Activated CD8-positive, alpha-beta T cell treated with anti-CD3 and anti-CD28 coated beads for 36 hours (primary cell): ENCODE measurements at regions not wholly inside any gene's neighbourhood (a gene's known extent, or its start where the extent isn't known, plus 50 kb on each side); places are given as distances from the start of the nearest gene placed in this dataset.

Source experiments
- ATAC-seq: fragments of 200-7000 bp; cut with Tn5 transposase; one replicate; pipeline ENCODE4 v1.10.0; 2021; ENCODE audit warnings: mild to moderate bottlenecking, moderate library complexity
- CTCF ChIA-PET: fragments of 350-600 bp; sonication (Branson Sonifier 250); formaldehyde crosslinking; loops from one replicate; lab custom pipeline; 2021; ENCODE audit warnings: antibody characterized with exemption; lab: Charles Lee
- POLR2A ChIA-PET: fragments of 350-600 bp; sonication (Branson Sonifier 250); formaldehyde crosslinking; loops from one replicate; lab custom pipeline; 2021; ENCODE audit warnings: antibody characterized with exemption; lab: Charles Lee
- DNase-seq: peaks from one replicate; pipeline ENCODE4 v3.0.0-alpha.2; 2020
- H3K27ac Mint-ChIP-seq: one replicate; pipeline ENCODE4 v1.8.0; 2021; ENCODE audit warnings: mild to moderate bottlenecking, mixed read lengths
- H3K27me3 Mint-ChIP-seq: one replicate; pipeline ENCODE4 v1.8.0; 2021; ENCODE audit warnings: mixed read lengths
- H3K36me3 Mint-ChIP-seq: one replicate; pipeline ENCODE4 v1.8.0; 2021; ENCODE audit warnings: low read depth, mixed read lengths
- H3K4me1 Mint-ChIP-seq: one replicate; pipeline ENCODE4 v1.8.0; 2021; ENCODE audit warnings: low read depth, mixed read lengths
- H3K4me3 Mint-ChIP-seq: one replicate; pipeline ENCODE4 v1.8.0; 2021; ENCODE audit warnings: mild to moderate bottlenecking, moderate library complexity, mixed read lengths
- H3K9me3 Mint-ChIP-seq: one replicate; pipeline ENCODE4 v1.8.0; 2021; ENCODE audit warnings: mixed read lengths
- intact Hi-C: fragments of 100-400 bp; cut with micrococcal nuclease; formaldehyde crosslinking; loops from one replicate; pipeline ENCODE4 v1.10.0; 2022
- TF ChIP-seq, protein P1 (sequence below): fragments of 200-600 bp; IDR thresholded peaks from one replicate; pipeline ENCODE4 v1.8.0; 2022; ENCODE audit warnings: antibody characterized with exemption, mild to moderate bottlenecking

DNA sequence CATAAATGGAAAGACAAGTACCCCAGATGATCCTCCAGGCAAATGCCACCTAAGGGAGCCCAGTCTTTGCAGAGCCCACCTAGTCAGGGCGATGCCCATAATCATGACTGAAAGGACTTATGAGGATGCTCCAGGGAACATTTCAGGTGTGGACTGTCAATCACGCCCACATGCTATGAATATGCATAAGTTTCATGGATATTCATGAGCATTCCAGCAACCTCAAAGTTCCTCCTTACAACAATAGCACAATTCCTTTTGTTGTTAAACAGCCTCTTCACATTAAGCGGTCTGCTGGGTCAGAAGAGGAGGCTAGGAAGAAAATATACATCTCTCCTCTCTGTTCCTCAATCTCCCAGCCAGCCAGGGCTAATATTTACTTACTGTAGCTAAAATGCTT is 161.6 kb downstream of the C5orf15 start:
- intact Hi-C loops = no loop called here
- H3K27ac Mint-ChIP-seq = no peak overlapping the region
- POLR2A ChIA-PET = interaction anchor here (0.8 kb wide), 1 partner anchor 14 kb away, joined by 3 read pairs; no protein-coding TSS in a partner anchor

DNA sequence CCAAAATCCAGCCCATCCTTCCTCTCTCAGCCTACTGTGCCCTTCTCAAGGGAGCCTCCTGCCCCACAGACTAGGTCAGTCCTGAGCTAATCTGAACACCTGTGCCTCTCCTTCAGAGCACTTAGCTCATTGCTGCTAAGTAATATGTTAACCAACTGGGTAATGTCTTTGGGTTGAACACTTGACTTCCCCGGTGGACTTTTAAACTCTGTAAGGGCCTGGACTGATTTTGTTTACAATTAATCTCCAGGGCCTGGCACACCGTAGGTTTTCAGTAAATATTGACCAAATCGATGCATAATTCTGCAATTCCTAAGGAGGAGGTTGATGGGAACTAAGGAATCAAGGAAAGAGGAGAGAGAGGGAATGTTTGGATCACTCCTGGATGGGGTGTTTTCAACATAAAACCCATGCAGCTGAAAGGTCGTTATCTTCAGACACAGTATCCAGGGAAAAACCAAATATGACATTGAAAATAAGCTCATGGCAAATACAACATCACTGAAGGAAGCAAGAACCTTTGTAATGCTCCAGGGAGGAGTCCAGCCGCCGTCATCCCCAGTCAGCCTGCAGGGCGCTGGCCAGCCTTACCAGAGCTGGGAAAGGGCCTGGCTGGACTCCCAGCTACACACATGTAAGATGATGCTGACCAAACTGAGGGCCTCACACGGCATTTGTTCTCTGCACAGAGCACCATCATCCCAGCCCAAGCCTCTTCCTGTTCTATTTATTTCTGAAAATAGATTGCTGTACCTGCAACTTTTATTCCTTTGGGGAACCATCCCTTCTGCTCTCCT is 166.3 kb downstream of the C5orf15 start:
- TF ChIP-seq, protein P1, sequence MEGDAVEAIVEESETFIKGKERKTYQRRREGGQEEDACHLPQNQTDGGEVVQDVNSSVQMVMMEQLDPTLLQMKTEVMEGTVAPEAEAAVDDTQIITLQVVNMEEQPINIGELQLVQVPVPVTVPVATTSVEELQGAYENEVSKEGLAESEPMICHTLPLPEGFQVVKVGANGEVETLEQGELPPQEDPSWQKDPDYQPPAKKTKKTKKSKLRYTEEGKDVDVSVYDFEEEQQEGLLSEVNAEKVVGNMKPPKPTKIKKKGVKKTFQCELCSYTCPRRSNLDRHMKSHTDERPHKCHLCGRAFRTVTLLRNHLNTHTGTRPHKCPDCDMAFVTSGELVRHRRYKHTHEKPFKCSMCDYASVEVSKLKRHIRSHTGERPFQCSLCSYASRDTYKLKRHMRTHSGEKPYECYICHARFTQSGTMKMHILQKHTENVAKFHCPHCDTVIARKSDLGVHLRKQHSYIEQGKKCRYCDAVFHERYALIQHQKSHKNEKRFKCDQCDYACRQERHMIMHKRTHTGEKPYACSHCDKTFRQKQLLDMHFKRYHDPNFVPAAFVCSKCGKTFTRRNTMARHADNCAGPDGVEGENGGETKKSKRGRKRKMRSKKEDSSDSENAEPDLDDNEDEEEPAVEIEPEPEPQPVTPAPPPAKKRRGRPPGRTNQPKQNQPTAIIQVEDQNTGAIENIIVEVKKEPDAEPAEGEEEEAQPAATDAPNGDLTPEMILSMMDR = no peak
- H3K36me3 Mint-ChIP-seq = no peaks in the 10 kb centered on the region
- DNase-seq (no peak), ATAC-seq (no peak)
- ChIA-PET POLR2A (no interaction called here), CTCF (interaction anchor here (1.1 kb wide), 1 partner anchor 67 kb away, joined by 4 read pairs; no protein-coding TSS in a partner anchor)
- peaks cover 6% of the 10 kb centered on the region for H3K27me3 Mint-ChIP-seq
- H3K27ac Mint-ChIP-seq = no peak overlapping the region
- no peaks in the 10 kb centered on the region for H3K9me3 Mint-ChIP-seq
- intact Hi-C loops = no loop called here
- no peaks in the 10 kb centered on the region for H3K4me1 Mint-ChIP-seq
- no peak overlapping the region for H3K4me3 Mint-ChIP-seq

More for the DNA sequence above, 161.6 kb downstream of the C5orf15 start:
- CTCF ChIA-PET = no interaction called here
- no peak for ATAC-seq
- no peak for DNase-seq
- peaks cover under 1% of the 10 kb centered on the region for H3K27me3 Mint-ChIP-seq
- TF ChIP-seq, protein P1 = no peak
- no peaks in the 10 kb centered on the region for H3K4me1 Mint-ChIP-seq
- no peaks in the 10 kb centered on the region for H3K9me3 Mint-ChIP-seq
- H3K36me3 Mint-ChIP-seq = no peaks in the 10 kb centered on the region
- H3K4me3 Mint-ChIP-seq = no peak overlapping the region

DNA sequence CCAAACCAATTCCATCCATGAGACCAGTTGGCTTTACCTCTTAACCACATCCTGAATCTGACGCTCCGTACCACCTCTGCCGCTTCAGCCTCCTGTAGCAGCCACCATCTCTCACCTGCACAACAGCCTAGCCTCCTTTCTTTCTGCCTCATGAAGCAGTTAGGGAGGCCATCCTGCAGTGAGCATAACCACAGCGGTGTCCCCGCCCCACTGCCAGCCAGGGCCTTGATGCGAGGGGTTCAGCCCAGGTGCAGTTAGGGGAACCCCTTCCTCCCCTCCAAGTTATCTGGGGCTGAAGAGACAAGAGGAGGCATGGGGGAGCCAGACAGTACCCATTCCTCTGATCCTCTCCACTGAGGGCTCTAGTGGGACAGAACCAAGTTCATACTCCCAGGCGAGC is 167.0 kb downstream of the C5orf15 start:
- POLR2A ChIA-PET = no interaction called here
- intact Hi-C loops = no loop called here
- Mint-ChIP-seq H3K27me3 (peaks cover 6% of the 10 kb centered on the region), H3K4me1 (no peaks in the 10 kb centered on the region), H3K27ac (no peak overlapping the region), H3K36me3 (no peaks in the 10 kb centered on the region), H3K9me3 (no peaks in the 10 kb centered on the region), H3K4me3 (no peak overlapping the region)
- TF ChIP-seq, protein P1 = no peak
- ATAC-seq (no peak), DNase-seq (no peak)
- CTCF ChIA-PET = interaction anchor here (1.1 kb wide), 1 partner anchor 67 kb away, joined by 4 read pairs; no protein-coding TSS in a partner anchor

DNA sequence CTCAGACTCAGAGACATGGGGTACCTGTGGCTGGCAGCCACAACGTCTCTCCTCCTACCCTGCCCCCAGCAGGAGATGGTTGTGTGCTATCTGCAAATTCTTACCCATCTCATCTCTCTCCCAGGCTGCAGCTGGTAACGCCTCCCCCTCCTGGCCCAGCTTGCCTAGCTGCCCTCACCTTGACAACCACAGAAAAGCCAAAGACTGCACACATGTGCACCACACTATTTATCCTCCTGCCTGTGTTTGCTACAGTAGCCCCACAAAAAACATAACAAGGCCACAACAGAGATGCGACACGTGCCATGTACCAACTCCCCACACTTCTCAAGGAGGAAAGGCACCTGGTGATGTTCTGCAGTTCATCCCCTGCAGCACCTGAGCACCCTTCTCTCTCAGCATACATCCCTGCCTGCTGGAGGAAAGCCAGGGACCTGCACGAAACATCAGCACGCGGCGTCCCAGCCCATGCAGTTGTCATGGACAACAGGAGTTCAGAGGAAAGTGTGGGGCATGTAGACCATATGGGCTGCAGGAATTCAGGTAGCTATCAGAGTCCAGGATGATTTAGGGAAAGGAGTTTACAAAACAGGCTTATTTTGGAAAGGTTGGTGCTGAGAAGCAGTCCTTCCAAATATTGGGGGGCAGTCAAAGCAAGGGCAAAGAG is 168.7 kb downstream of the C5orf15 start:
- no peak for DNase-seq
- H3K4me1 Mint-ChIP-seq = no peaks in the 10 kb centered on the region
- no peak overlapping the region for H3K27ac Mint-ChIP-seq
- intact Hi-C loops = no loop called here
- no peak for ATAC-seq
- TF ChIP-seq, protein P1 = no peak
- no peaks in the 10 kb centered on the region for H3K9me3 Mint-ChIP-seq
- ChIA-PET POLR2A (no interaction called here), CTCF (interaction anchor here (0.7 to 1.1 kb wide), 2 partner anchors 57 to 70 kb away, joined by 3 read pairs; no protein-coding TSS in a partner anchor)
- peaks cover 6% of the 10 kb centered on the region for H3K27me3 Mint-ChIP-seq
- H3K36me3 Mint-ChIP-seq = no peaks in the 10 kb centered on the region
- H3K4me3 Mint-ChIP-seq = no peak overlapping the region

DNA sequence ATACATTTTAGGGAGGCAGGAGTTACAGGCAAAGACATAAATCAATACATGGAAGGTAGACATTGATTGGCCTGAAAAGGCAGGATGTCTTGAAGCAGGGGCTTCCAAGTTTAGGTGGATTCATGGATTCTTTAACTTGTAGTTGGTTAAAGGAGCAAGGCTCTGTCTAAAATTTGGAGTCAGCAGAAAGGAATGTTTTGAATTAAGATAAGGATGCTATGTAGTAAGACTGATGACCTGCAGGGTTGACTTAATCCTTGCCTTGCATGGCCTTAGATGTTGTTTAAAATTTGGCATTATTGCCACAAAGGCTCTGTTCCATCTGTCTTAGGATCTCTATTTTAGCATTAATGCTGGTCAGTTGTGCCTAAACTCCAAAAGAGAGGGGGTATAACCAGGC is 171.3 kb downstream of the C5orf15 start:
- POLR2A ChIA-PET = no interaction called here
- intact Hi-C loops = no loop called here

More for the DNA sequence above, 171.3 kb downstream of the C5orf15 start:
- Mint-ChIP-seq H3K27ac (no peak overlapping the region), H3K4me1 (no peaks in the 10 kb centered on the region), H3K4me3 (no peak overlapping the region), H3K27me3 (peaks cover 6% of the 10 kb centered on the region), H3K36me3 (no peaks in the 10 kb centered on the region), H3K9me3 (no peaks in the 10 kb centered on the region)
- TF ChIP-seq, protein P1 = no peak
- ATAC-seq (no peak), DNase-seq (no peak)
- CTCF ChIA-PET = no interaction called here
